ENCODE measurements at regions not wholly inside any gene's neighbourhood (a gene's known extent, or its start where the extent isn't known, plus 50 kb on each side); places are given as distances from the start of the nearest gene placed in this dataset.

DNA sequence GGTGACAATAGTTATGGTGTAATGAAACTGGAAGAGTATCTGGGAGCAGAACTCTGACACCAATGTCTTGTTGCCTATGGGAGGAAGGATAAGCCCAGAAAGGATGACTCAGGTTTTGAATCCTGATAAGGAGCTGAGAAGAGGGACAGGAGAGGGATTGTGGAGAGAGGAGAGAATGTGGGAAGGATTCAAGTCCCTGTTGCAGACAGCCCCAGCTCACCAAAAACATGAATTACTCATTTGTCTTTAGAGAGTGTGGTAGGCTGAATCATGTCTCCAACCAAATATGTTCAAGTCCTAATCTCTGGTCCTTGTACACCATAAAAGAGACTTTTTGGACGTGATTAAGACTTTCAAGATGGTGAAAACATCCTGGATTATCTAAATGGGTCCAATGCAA lies 206.9 kb upstream of the PHYHIPL start:
- DNase-seq (ENCODE audit: low read depth in 3 of 3, low spot score in 2 of 3): no peak

DNA sequence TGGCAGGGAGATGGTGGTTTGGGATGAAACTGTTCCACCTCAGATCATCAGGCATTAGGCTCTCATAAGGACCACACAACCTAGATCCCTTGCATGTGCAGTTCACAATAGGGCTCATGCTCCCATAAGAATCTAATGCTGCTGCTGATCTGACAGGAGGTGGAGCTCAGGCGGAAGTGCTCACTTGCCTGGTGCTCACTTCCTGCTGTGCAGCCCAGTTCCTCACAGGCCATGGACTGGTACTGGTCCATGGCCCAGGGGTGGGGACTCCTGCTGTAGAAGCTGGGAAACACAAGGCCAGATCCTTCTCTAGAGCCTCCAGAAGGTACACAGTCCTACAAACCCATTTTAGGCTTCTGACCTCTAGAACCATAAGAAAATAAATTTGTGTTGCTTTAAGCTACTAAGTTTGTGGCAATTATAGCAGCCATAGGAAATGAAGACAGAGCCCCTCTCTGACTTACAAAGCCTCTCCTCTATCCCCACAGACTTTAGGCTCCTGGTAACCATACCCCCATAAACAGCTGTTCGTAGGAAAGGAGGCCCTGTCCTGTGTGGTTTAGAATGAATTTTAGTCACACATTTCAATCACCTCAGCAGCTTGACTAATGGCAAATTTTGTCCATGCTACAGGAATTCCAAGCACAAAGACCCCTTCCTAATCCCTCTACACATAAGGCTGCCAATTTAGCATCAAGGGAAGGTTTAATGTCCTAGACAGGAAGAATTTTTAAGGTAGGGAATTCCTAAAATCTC lies 206.1 kb upstream of the PHYHIPL start:
- no peak for DNase-seq (ENCODE audit: low read depth in 3 of 3, low spot score in 2 of 3)

DNA sequence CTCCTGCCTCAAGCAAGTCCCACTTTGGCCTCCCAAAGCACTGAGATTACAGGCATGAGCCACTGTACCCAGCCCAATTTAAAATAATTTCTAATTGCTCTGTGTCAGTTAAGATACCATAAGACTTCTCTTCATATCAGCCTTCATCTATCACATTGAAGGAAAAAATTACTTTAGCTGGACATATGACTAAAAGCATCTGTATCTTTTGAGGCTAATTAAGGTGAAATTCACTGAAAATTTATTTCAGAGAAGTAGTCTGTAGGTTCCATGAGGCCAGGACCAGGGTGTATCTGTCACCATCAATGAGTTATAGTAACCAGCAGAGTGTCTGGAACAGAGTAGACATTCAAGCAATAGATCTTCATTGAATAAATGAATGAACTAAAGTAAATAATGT lies 205.2 kb upstream of the PHYHIPL start:
- DNase-seq (ENCODE audit: low read depth in 3 of 3, low spot score in 2 of 3): no peak

DNA sequence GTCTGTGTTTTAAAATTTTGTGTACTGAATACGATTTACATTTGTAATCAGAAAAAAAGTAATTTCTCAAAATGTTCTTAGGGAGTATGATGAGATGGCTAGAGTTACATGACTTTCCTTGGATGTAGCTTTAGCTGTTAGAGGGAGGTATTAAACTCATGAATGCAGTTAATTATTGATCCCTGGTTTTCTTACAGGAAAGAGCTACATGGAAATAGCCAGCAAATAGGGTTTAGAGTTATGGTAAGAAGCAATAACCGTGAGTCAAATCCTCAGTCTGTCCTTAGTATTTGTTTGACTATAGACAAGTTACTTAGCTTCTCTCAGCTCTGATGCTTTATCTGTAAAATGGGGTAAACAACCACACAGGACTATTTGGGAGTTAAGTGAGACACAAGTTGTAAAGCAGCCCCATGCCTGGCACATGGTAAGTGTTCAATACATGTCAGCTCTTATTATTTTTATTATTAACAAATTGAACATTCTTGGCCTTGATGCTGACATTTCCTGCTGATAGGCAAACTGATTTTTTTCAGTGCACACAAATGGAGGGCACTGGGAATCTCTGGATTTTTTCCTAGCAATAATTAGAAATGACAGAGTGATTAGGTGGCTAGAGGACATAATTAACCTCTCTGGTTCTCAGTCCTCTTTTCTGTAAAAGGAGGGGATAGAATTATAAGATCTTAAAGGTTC lies 204.5 kb upstream of the PHYHIPL start:
- no peak for DNase-seq (ENCODE audit: low read depth in 3 of 3, low spot score in 2 of 3)

DNA sequence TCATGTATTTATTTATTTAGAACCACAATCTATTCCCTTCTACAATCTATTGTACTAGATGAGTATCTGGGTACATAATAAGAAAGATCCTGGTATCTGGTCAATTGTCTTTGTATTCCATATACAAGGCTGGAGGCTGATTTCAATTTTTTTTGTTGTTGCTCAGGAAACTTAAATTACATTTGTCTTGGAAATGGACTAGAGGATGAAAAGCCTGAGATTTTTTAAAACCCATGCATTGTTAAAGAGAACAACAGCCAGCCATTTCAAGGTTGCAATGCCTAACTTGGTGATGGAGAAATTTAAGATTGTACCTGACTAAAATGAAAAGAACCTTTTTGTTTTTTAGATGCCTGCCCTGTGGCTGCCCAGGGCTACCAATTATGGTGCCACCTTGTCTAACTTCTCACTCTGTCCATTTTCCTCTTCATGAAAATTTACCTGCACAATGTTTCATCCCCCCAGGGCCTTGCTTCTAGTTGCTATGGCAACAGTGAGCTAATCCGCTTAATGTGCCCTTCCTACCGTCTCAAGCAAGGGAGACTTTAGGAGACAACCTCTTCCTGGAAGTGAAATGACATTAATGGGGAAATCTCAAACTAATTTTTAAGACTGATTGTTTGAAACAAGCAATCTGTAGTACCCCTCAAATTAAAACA lies 203.7 kb upstream of the PHYHIPL start:
- no peak for DNase-seq (ENCODE audit: low read depth in 3 of 3, low spot score in 2 of 3)

DNA sequence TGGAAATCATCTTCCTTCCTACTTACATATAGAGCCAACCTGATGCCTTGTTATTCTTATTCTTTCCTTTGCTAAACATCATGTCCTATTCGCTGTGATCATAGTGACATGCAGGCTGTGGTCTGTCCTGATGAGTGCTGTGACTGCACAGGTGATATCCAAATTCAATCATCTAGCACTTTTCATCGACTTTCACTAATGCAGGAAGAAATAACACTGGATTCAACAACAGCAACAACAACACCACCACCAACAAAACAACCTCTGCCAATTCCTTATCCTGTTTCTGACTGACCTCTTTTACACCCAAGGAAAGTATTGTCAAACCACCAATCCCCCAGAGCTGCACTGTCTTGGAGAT lies 203.2 kb upstream of the PHYHIPL start:
- DNase-seq (ENCODE audit: low read depth in 3 of 3, low spot score in 2 of 3): no peak

DNA sequence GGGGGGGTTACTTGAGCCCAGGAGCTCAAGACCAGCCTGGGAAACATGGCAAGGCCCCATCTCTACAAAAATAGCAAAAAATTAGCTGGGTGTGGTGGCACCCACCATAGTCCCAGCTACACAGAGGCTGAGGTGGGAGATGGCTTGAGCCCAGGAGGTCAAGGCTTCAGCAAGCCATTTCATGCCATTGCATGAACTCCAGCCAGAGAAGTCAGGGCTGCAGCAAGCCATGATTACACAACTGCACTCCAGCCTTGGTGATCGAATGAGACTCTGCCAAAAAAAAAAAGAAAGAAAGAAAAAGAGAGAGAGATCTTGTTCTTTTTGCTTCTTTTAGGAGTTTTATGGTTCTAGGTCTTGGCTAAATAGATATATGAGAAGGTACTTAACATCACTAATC lies 200.2 kb upstream of the PHYHIPL start:
- DNase-seq (ENCODE audit: low read depth in 3 of 3, low spot score in 2 of 3): no peak

DNA sequence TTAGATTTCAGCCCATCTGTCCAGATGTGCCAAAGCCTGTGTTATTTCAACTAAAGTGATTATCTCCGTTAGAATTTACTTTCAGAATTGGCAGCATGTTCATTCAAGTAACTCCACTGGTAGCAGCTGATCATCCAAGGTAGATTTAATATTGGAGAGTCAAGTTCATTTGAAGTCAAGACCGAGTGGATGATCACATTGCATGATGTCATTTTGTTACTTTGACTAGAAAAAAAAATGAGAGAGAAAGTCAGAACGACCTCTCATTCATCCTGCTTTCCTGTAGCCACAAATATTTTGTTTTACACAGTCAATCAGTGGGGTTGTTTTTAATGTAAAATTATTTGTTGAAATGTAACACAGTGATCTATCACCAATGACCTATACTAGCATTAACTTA lies 196.7 kb upstream of the PHYHIPL start:
- no peak for DNase-seq (ENCODE audit: low read depth in 3 of 3, low spot score in 2 of 3)

DNA sequence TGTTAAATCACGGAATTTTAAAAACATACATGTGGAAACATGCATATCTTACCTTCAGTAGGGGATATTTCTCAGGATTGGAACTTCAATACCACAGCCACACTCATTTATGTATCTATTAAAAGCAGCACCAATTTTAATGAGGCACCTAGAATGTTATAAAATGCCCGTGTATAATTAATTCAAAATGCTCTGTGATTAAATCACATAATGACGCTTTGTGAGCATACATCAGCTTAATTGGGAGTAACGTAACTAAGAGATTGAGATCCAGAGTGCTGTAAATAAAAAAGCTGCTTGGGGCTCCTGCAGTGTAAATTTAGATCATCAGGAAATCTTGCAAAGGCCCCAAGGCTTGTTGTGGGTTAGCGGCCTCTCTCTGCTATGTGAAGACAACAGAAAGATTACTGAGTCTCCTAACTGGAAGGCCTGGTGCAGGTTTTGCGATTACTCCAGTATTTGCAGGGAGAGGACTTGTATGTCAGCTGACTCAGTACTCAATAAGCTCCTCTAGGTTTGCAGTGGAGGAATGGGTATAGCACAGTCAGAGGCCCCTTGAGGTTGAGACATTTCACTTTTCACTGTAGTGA lies 195.5 kb upstream of the PHYHIPL start:
- no peak for DNase-seq (ENCODE audit: low read depth in 3 of 3, low spot score in 2 of 3)

DNA sequence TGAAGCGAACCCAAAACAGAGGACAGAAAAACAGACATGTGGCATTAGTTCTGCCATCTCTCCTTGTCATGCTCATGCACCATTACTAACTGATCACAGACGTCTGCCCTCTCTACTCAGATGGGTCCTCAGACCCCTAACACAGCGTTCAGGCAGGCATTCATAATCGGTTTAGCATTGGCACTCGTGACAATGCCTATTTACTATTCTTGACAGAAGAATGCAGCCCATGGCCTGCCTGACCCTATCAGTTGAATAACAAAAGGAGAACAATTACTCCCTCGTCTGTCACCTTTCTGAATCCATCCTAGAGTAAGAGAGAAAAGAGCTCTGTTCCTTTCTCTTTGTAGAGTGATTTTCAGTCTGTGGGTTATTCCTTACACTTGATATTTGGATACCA lies 194.6 kb upstream of the PHYHIPL start:
- no peak for DNase-seq (ENCODE audit: low read depth in 3 of 3, low spot score in 2 of 3)

DNA sequence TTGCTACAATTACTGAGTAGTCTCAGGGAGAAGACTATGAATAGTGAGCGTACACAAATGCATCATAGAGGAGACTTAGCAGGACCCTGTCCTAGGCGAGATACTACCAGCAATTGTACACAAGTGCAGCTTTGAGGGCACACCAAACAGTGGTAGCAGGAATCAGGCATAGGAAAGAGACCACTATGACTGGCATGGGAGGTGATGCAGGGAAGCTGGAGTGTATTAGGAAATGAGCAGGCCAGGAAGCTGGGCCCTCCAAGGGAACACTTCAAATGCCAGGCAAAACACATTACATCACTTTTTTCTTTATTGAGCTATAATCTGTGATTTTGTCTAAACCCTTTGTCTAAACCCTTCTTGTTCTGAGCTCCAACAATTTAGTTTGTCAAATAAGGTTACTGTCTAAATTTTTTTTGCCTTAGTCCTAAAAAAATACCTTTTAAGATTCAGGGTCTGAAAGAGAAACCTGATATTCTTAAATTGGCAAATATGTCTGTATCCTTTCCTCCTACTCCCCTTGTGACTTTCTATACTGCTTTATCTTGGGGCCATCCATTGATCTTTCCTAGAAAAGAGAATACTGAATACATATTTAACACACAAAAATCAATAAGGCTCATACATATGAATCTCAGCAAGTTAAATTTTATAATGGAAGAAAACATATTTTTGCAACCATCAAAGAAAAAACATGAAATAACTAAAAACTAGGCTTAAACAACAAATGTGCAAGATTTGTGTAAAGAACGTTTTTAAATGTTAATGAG lies 193.8 kb upstream of the PHYHIPL start:
- DNase-seq (ENCODE audit: low read depth in 3 of 3, low spot score in 2 of 3): no peak

DNA sequence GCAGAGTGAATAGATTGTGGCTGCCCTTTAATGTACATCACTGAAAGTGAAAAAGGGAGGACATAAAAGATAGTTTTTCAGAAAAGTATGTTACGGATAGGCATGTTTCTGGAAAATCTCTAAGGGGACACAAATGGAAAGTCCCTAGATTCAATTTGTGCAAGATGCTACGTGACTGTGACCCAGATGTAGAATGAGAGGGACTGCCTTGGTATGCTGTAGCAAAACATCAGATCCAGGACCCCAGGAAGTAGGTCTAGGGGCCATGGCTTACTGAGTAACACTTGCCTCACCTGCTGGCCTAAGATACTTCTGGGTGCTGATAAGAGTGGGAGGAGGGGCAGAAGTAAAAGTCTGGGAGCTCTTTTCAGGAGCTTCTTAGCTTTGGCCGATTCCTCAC lies 191.2 kb upstream of the PHYHIPL start:
- no peak for DNase-seq (ENCODE audit: low read depth in 3 of 3, low spot score in 2 of 3)

DNA sequence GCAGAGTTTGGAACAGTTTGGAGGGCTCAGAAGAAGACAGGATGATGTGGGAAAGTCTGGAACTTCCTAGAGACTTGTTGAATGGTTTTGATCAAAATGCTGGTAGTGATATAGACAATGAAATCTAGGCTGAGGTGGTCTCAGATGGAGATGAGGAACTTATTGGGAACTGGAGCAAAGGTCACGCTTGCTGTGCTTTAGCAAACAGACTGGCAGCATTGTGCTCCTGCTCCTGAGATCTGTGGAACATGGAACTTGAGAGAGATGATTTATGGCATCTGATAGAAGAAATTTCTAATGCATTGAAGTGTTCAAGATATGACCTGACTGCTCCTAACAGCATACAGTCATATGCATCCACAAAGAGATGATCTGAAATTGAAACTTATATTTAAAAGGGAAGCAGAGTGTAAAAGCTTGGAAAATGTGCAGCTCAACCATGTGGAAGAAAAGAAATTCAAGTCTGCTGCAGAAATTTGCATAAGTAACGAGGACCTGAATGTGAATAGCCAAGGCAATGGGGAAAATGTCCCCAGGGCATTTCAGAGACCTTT lies 186.9 kb upstream of the PHYHIPL start:
- no peak for DNase-seq (ENCODE audit: low read depth in 3 of 3, low spot score in 2 of 3)

DNA sequence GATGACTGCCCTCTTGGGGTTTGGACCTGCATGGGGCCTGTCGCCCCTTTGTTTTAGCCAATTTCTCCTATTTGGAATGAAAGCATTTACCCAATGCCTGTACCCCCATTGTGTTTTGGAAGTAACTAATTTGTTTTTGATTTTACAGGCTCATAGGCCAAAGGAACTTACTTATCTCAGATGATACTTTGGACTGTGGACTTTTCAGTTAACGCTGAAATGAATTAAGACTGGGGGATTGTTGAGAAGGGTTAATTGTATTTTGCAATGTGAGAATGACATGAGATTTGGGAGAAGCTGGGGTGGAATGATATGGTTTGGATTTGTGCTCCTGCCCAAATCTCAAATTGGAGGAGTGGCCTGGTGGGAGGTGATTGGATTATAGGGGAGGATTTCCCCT lies 185.8 kb upstream of the PHYHIPL start:
- no peak for DNase-seq (ENCODE audit: low read depth in 3 of 3, low spot score in 2 of 3)

DNA sequence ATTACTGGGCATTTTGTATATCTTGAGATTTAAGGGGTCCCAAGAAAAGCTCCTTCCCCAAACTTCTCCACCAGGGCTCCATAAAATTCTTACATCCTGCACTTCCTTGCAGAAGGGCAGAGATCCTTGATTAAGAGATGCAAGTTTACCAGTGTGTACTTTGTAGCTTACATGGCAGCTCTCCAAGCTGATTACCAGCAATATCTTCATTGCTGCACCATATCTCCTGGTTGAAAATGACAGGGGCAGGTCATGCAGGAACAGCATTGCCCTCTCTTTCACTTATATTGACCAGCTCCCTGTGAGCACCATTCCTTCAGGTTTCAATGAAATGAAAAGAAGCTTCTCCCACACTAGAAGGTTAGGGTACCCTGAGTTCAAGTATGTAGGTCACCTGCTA lies 184.6 kb upstream of the PHYHIPL start:
- no peak for DNase-seq (ENCODE audit: low read depth in 3 of 3, low spot score in 2 of 3)

DNA sequence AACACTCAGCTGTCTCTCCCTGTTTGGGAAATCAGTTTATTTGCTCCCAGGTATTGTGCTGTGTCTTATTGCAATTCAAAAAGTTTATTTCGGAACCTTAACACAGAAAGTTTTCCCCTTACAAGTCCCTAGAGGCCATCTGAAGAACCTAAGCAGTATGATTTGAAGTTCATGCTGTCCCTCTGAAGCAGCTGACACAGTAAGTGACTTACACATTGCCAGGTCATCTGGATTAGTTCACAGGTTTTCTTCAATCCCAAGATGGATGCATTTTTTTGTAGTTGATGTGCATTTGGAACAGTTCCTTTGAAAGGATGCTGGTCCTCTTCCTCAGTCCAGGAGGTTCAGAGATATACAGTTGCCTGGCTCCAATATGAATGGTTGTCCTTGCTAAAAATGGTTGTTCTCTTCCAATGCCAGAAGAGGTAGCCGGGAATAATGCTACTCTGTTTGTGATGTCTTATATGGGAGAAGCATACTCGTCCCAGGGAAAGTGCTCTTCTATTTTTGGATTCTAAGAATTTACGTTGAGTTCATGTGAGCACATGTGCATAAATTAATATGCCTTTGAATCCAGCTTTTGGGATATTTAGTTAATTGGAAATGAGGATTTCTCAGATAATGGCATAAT lies 183.5 kb upstream of the PHYHIPL start:
- DNase-seq (ENCODE audit: low read depth in 3 of 3, low spot score in 2 of 3): no peak

DNA sequence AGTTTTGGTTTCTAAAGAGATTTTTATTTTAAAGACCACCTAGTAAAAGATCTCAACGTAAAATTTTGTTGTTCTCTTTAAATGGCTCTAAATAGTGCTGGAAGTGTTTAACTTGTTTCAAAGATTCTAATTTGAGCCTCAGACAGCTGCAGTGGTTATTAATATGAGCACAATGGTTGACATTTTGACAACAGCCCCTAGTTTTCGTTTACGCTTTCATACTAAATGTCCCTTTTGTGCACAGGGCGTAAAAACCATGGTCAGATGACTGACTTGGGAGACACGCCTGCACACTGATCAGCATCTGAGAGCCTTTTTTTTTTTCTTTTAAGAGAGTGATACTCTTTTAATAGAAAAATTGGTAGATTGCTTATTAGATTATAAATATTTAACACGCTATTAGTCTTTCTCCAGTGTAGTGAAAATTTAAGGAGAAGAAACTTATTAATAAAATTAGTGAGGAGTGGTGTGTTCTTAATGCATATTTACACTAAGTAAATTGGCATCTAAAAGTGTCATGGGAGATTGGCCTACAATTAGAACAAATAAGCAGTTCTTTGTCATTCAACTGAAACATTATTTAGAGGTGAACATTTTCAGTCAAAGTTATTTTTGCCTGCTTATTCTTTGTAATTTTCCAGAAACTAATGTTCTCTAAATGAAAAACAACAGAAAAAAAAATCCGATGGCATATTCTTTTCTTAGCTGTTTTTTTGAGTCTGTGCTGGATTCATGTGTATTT lies 182.8 kb upstream of the PHYHIPL start:
- DNase-seq (ENCODE audit: low read depth in 3 of 3, low spot score in 2 of 3): no peak

DNA sequence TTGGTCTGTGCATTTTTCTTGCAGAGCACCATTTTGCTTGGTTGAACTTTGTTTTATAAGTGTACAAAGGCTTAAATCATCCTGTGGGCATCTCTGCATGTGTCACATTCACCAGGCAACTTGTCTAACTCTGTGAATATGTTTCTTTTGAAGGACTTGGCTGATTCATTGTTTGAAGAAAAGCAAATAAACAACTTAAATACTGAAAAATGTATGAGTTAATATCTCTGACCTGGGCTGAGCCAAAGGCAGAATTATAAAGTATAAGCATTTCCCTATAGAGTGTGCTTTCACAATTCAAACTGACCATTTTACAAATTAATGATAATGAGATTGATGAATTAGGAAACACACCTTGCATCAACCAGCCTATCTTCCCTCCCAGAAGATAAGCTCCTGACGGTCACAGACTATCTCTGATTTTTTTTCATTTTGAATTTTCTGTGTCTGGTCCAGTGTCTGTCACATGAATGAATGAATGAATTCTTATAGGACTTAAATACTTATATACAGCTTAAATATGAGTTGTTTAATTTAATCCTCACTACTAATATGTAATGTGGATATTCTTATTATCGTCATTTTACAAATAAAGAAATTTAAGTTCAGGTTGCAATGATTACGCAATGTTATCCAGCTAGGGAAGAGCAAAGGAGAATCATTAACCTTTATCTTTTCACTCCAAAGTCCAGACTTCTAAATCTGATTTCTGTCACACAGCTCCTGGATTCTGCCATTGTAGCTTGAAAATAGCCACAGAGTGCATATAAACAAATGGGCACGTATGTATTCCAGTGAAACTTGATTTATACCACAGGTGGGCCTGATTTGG lies 182.0 kb upstream of the PHYHIPL start:
- DNase-seq (ENCODE audit: low read depth in 3 of 3, low spot score in 2 of 3): no peak

All from right renal cortex interstitium (tissue), 3 donors.